ENCODE measurements at regions not wholly inside any gene's neighbourhood (a gene's known extent, or its start where the extent isn't known, plus 50 kb on each side); places are given as distances from the start of the nearest gene placed in this dataset.

- no peak overlapping the region for H3K4me3 Mint-ChIP-seq
- no peak for DNase-seq (ENCODE audit: extremely low spot score, unreplicated experiment)
- peaks cover 9% of the 10 kb centered on the region for H3K9me3 Mint-ChIP-seq
- TF ChIP-seq CTCF (conservative IDR thresholded peaks at IDR 0.05): no peak
- no peaks in the 10 kb centered on the region for H3K4me1 Mint-ChIP-seq (ENCODE audit: unreplicated experiment)
- H3K36me3 Mint-ChIP-seq: no peaks in the 10 kb centered on the region
- H3K27ac Mint-ChIP-seq: no peak overlapping the region
- no peaks in the 10 kb centered on the region for H3K27me3 Mint-ChIP-seq
Measured at GRCh38 chr1:185515696-185516095, 198.7 kb upstream of the IVNS1ABP start.

- peaks cover 4% of the 10 kb centered on the region for H3K9me3 Mint-ChIP-seq
- TF ChIP-seq CTCF (conservative IDR thresholded peaks at IDR 0.05): no peak
Measured at GRCh38 chr1:185514311-185514710, 197.3 kb upstream of the IVNS1ABP start.

GRCh38 chr1:185512442-185512841, 195.4 kb upstream of the IVNS1ABP start:
- no peaks in the 10 kb centered on the region for H3K36me3 Mint-ChIP-seq
- H3K4me3 Mint-ChIP-seq: no peak overlapping the region
- no peak overlapping the region for H3K27ac Mint-ChIP-seq
- DNase-seq (ENCODE audit: extremely low spot score, unreplicated experiment): no peak
- H3K9me3 Mint-ChIP-seq: no peaks in the 10 kb centered on the region
- no peaks in the 10 kb centered on the region for H3K27me3 Mint-ChIP-seq
- no peak for TF ChIP-seq CTCF (conservative IDR thresholded peaks at IDR 0.05)
- no peaks in the 10 kb centered on the region for H3K4me1 Mint-ChIP-seq (ENCODE audit: unreplicated experiment)

More at GRCh38 chr1:185514311-185514710, 197.3 kb upstream of the IVNS1ABP start:
- no peak overlapping the region for H3K27ac Mint-ChIP-seq
- DNase-seq (ENCODE audit: extremely low spot score, unreplicated experiment): no peak
- H3K36me3 Mint-ChIP-seq: no peaks in the 10 kb centered on the region
- H3K4me1 Mint-ChIP-seq (ENCODE audit: unreplicated experiment): no peaks in the 10 kb centered on the region
- H3K27me3 Mint-ChIP-seq: no peaks in the 10 kb centered on the region
- H3K4me3 Mint-ChIP-seq: no peak overlapping the region

- no peaks in the 10 kb centered on the region for H3K9me3 Mint-ChIP-seq
- no peak overlapping the region for H3K4me3 Mint-ChIP-seq
- no peak overlapping the region for H3K27ac Mint-ChIP-seq
- H3K36me3 Mint-ChIP-seq: no peaks in the 10 kb centered on the region
- no peak for DNase-seq (ENCODE audit: extremely low spot score, unreplicated experiment)
- H3K4me1 Mint-ChIP-seq (ENCODE audit: unreplicated experiment): no peaks in the 10 kb centered on the region
- no peak for TF ChIP-seq CTCF (conservative IDR thresholded peaks at IDR 0.05)
- H3K27me3 Mint-ChIP-seq: peaks cover 5% of the 10 kb centered on the region
Measured at GRCh38 chr1:185501099-185501498, 184.1 kb upstream of the IVNS1ABP start.

- no peaks in the 10 kb centered on the region for H3K9me3 Mint-ChIP-seq
- H3K27me3 Mint-ChIP-seq: peaks cover 5% of the 10 kb centered on the region
- H3K27ac Mint-ChIP-seq: no peak overlapping the region
- H3K36me3 Mint-ChIP-seq: no peaks in the 10 kb centered on the region
- TF ChIP-seq CTCF (conservative IDR thresholded peaks at IDR 0.05): no peak
- H3K4me1 Mint-ChIP-seq (ENCODE audit: unreplicated experiment): no peaks in the 10 kb centered on the region
- no peak for DNase-seq (ENCODE audit: extremely low spot score, unreplicated experiment)
- no peak overlapping the region for H3K4me3 Mint-ChIP-seq
Measured at GRCh38 chr1:185500001-185500626, 183.1 kb upstream of the IVNS1ABP start.

GRCh38 chr1:185498207-185498606, 181.2 kb upstream of the IVNS1ABP start:
- TF ChIP-seq CTCF (conservative IDR thresholded peaks at IDR 0.05): no peak
- Mint-ChIP-seq H3K9me3 (no peaks in the 10 kb centered on the region), H3K27ac (no peak overlapping the region), H3K4me1 (ENCODE audit: unreplicated experiment) (no peaks in the 10 kb centered on the region), H3K36me3 (no peaks in the 10 kb centered on the region), H3K4me3 (no peak overlapping the region), H3K27me3 (peaks cover 5% of the 10 kb centered on the region)
- no peak for DNase-seq (ENCODE audit: extremely low spot score, unreplicated experiment)

Data from type B pancreatic cell (in vitro differentiated cells).